Neutrophil (primary cell): ENCODE measurements at regions not wholly inside any gene's neighbourhood (a gene's known extent, or its start where the extent isn't known, plus 50 kb on each side); places are given as distances from the start of the nearest gene placed in this dataset.

Source experiments
- H3K27ac ChIP-seq: fragments of 200-600 bp; sonication (generic); 2 replicates; pipeline ENCODE4 v1.5.1; 2016; ENCODE audit warnings: mild to moderate bottlenecking, moderate library complexity
- H3K27me3 ChIP-seq: fragments of 200-600 bp; sonication (generic); 2 replicates; pipeline ENCODE4 v1.6.0; 2016; ENCODE audit warnings: mild to moderate bottlenecking
- H3K36me3 ChIP-seq: fragments of 200-600 bp; sonication (generic); 2 replicates; pipeline ENCODE4 v1.5.1; 2017
- H3K4me1 ChIP-seq, 2 experiments: fragments of 200-600 bp in 1 of 2; sonication (generic) in 1 of 2; 1 replicate in 1 of 2; 2 replicates in 1 of 2; pipeline versions ENCODE4 v1.5.1 to v1.6.1; 2013 to 2016; ENCODE audit warnings: low read depth in 1 of 2, low read length in 1 of 2, mild to moderate bottlenecking in 1 of 2, moderate library complexity in 1 of 2; ENCODE audit not compliant: control insufficient read depth in 1 of 2, insufficient read depth in 1 of 2
- H3K4me3 ChIP-seq, 2 experiments: fragments of 200-600 bp in 1 of 2; sonication (generic) in 1 of 2; 1 replicate in 1 of 2; 2 replicates in 1 of 2; pipeline ENCODE4 v1.5.1; 2013 to 2016; ENCODE audit warnings: low read depth in 1 of 2, low read length in 1 of 2, mild to moderate bottlenecking in 1 of 2, moderate library complexity in 1 of 2
- H3K9me3 ChIP-seq: fragments of 200-600 bp; sonication (generic); 2 replicates; pipeline ENCODE4 v1.5.1; 2016
- TF ChIP-seq, protein P1 (sequence below): fragments of 200-600 bp; sonication (generic); IDR thresholded peaks from 2 replicates; pipeline ENCODE4 v1.5.1; 2016; ENCODE audit warnings: antibody characterized with exemption

DNA sequence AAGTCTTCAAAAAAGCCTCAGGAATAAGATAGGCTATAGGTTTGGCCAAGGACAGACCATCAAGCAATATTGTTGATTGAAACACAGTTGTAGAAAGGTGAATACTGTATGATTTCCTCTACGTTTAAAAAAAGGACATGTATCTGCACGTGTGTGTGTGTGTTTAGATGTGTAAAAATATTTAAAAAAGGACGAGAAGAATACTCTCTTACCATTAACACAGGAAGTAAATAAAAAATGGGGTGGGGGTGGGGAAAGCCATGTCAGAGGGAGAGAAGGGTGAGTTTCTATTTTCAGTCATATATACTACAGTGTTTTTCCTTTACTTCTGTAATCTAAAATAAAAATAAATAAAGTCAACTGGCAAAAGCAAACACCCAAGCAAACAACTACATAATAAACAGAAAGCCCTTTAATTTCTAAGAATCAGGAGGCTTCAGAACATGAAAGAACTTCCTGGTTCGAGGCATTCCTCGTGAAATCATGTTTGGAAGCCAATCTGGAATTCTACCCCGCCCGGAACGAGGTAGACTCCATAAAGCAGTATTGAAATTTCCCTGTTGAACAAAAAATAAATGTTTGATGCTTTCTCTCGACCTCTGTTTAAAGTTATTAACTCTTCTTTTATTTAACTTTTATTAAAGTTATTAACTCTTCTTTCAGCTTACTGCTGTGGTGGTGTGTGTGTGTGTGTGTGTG, 158.1 kb upstream of the ZNF217 start:
- H3K9me3 ChIP-seq = no peaks in the 10 kb centered on the region
- no peaks in the 10 kb centered on the region for H3K36me3 ChIP-seq
- H3K27me3 ChIP-seq = no peaks in the 10 kb centered on the region
- H3K27ac ChIP-seq = peak overlapping the region; percentile 66
- H3K4me3 ChIP-seq = no peak overlapping the region
- TF ChIP-seq, protein P1, sequence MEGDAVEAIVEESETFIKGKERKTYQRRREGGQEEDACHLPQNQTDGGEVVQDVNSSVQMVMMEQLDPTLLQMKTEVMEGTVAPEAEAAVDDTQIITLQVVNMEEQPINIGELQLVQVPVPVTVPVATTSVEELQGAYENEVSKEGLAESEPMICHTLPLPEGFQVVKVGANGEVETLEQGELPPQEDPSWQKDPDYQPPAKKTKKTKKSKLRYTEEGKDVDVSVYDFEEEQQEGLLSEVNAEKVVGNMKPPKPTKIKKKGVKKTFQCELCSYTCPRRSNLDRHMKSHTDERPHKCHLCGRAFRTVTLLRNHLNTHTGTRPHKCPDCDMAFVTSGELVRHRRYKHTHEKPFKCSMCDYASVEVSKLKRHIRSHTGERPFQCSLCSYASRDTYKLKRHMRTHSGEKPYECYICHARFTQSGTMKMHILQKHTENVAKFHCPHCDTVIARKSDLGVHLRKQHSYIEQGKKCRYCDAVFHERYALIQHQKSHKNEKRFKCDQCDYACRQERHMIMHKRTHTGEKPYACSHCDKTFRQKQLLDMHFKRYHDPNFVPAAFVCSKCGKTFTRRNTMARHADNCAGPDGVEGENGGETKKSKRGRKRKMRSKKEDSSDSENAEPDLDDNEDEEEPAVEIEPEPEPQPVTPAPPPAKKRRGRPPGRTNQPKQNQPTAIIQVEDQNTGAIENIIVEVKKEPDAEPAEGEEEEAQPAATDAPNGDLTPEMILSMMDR = no peak
- peaks cover 23 to 27% of the 10 kb centered on the region in 2 experiments for H3K4me1 ChIP-seq

DNA sequence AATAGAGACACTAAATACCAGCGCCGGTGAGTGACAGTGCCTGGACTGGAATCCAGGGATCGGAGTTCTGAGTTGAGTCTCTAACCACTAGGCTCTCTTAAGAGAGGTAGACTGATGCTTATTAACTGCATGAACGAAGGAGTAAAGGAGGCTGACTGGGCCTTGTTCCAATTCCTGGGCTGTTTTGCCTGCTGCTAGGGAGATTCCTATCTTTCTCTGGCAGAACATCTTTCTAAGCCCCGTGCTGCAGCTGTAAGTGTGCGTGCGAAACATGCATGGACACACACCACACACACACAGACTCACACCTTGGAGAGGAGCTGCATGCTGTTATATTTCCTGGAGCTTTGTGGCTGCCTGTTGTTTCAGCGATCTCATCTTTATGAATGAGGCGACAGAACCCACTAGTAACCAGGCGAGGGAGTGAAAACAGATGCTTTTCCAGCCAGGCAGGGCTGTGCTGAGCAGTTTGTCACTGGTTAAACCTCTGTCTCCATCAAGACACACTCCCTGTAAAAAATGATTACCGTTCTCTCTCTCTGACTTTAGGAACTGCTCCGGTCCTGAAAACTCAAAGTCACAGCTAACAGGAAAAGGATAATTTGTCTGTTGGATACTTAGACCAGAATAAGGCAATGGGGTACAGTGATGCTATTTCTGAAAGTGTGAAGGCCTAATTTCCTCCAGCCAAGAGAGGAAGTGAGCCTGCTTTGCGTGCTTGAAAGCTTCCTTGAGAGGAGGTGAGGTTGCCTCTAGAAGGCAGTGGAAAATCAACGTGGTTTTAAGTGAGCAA, 157.4 kb upstream of the ZNF217 start:
- peaks cover 23 to 27% of the 10 kb centered on the region in 2 experiments for H3K4me1 ChIP-seq
- no peaks in the 10 kb centered on the region for H3K36me3 ChIP-seq
- H3K9me3 ChIP-seq = no peaks in the 10 kb centered on the region
- H3K4me3 ChIP-seq = no peak overlapping the region
- TF ChIP-seq, protein P1 = no peak
- no peaks in the 10 kb centered on the region for H3K27me3 ChIP-seq
- peak overlapping the region; percentile 66 for H3K27ac ChIP-seq

DNA sequence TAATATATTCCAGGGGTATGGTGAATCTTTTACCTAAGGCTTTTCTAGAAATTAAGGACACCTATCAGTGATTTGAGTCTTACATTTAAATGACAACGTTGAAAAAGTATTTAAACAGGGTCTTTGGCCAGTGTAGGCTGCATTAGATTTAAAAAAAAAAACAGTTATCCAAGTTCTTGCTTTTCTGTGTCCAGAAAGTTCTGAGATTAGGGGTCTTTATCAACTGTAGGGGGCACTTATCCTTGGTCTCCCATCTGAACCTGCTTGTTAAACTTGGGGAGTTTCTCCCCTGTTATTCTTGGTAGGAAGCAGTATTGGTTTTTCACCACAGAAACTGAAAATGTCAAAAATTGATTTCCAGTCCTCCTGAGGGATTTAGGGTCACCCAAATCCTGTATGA, 155.9 kb upstream of the ZNF217 start:
- TF ChIP-seq, protein P1 = no peak
- Histone ChIP-seq H3K27ac (no peak overlapping the region), H3K4me1 (peaks cover 20 to 28% of the 10 kb centered on the region in 2 experiments), H3K4me3 (no peak overlapping the region), H3K9me3 (no peaks in the 10 kb centered on the region), H3K36me3 (no peaks in the 10 kb centered on the region), H3K27me3 (no peaks in the 10 kb centered on the region)

DNA sequence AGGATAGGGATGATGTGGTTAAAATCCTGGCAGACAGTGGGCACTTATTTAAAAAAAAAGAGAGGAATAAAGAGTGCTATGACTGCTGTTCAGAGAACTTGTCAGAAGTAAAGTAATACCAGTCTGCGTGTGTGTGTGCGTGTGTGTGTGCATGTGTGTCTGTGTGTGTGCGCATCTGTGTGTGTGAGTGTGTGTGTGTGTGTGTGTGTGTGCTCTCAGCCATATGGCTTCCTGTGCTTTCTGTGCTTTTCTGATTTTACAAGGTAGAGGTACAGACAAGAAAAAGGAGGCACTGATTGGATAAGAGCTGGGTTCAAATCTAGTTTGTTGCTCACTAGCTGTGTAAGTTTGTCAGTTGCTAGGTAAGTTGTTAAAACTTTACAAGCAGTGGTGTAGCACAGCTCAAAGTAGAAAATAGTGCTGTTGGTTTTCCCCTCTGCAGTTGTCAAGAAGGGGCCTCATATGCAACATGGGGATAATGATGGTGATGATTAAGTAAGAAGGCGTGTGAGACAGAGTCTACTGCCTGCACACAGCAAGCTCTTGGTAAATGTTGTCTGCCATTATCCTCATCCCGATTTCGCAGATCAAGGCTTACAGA, 155.3 kb upstream of the ZNF217 start:
- no peak overlapping the region for H3K4me3 ChIP-seq
- TF ChIP-seq, protein P1 = no peak
- H3K9me3 ChIP-seq = no peaks in the 10 kb centered on the region
- no peaks in the 10 kb centered on the region for H3K36me3 ChIP-seq
- H3K27ac ChIP-seq = no peak overlapping the region
- peaks cover 19 to 27% of the 10 kb centered on the region in 2 experiments for H3K4me1 ChIP-seq
- no peaks in the 10 kb centered on the region for H3K27me3 ChIP-seq

DNA sequence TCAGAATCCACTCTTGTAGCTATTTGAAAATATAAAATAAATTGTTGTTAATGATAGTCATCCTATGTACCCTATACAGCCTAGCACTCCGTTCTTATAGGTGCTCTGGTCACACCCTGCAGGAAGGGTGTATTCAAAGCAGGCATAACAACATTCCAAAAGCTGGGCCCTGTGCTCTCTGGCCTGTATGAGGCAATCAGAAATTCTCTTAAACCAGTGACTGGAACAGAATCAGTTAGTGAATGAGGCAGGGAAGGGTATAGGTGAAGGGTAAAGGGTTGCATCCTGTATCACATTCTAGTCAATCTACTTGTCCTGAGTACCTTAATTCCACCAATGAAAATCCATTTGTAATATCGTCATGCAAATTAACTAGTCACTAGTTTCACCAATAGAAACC, 154.5 kb upstream of the ZNF217 start:
- Histone ChIP-seq H3K4me1 (peaks cover 19 to 28% of the 10 kb centered on the region in 2 experiments), H3K36me3 (no peaks in the 10 kb centered on the region), H3K9me3 (no peaks in the 10 kb centered on the region), H3K27ac (no peak overlapping the region), H3K27me3 (no peaks in the 10 kb centered on the region), H3K4me3 (no peak overlapping the region)
- TF ChIP-seq, protein P1 = no peak
